NCI-H1436 (cell line): ENCODE measurements at regions not wholly inside any gene's neighbourhood (a gene's known extent, or its start where the extent isn't known, plus 50 kb on each side); places are given as distances from the start of the nearest gene placed in this dataset.

Experiments
- DNase-seq: peaks from one replicate; lab custom pipeline; 2025; lab: John Stamatoyannopoulos, UW

DNA sequence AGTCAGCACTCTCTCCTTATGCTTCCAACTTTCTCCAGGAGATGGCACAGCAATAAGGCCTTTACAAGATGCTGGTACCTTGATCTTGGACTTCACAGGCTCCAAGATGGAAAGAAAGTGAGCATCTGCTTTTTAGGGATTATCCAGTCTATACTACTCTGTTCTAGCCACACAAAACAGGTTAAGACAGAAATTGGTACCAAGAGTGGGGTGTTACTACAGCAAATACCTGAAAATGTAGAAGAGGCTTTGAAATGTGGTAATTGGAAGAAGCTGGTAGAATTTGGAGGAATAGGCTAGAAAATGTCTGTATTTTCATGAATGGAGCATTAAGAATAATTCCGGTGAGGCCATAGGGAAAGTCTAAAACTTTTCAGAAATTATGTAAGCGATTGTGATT lies 484.8 kb upstream of the GRIA1 start:
- DNase-seq: no peak

DNA sequence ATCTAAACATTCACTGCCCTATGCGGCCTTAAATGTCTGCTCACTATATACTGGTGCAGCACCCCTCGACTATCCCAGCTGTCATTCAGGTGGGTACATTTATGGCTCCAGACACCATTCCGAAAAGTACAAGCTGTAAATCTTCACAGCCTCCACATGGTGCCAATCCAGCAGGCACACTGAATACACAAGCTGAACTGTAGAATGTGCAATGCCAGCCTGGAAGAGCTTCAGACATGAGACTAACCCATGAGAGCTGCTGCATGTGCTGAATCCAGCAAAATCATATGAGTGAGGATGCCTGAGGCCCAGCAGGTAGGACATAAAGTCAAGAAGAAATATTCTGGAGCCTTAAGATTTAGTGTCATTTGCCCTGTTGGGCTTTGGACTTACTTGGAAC lies 483.8 kb upstream of the GRIA1 start:
- no peak for DNase-seq

GRCh38 chr5:153014194-153014593 lies 476.3 kb upstream of the GRIA1 start:
- DNase-seq: no peak

DNA sequence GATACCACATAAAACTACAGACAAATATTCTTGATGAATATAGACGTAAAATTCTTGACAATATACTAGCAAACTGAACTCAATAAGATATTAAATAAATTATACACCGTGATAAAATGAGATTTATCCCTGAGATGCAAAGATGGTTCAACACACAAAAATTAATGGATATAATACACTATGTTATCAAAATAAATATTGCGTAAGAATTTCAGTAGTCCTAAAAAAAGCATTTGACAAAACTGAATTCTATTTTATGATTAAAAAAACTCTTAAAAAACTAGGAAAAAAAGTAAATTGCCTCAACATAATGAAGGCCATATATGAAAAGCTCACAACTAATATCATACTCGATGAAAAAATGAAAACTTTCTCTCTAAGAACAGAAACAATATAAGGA lies 472.3 kb upstream of the GRIA1 start:
- no peak for DNase-seq

DNA sequence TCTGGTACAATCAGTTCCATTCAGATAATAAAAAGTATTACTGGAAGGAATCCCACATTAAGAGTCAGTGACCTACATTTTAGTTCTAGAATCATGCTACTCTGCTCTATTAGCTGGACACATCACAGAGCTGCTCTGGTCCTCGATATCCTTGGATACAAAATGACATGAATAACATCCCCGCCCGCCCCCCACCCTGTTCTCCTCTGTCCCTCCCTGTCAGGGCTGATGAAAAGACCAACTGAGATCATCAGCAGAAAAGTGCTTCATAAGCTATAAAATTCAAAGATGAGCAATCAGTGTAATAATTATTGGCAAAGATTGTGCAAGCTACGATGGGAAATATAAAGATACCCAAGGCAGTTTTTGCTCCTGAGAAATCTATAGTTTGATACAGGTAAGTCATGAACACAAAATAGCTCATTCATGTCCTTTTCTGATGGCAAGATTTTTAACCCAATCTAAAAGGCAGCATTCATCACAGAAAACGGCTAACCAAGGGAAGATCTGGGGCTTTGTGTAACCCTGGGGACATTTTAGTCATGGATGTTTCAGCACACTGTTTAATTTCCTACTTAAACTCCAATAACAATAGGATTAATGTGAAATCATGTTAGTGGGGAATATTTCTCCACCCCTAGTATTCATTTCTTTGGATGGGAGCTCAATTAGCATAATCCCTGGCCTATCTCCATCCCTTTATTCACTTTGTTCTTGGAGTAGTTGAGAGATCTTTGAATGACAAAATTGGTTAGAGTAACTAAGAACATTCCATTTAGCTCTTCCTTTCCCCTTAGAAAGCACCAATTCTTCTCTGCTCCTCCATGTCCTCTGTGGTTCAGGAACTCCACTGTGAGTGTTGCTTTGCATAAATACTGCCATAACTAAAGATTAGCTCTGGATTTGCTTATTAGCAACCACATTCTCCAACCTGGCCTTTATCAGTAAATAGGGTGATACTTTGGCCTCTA lies 459.4 kb upstream of the GRIA1 start:
- DNase-seq: no peak

- DNase-seq: no peak
Measured at GRCh38 chr5:153039501-153039900, 451.0 kb upstream of the GRIA1 start.

DNA sequence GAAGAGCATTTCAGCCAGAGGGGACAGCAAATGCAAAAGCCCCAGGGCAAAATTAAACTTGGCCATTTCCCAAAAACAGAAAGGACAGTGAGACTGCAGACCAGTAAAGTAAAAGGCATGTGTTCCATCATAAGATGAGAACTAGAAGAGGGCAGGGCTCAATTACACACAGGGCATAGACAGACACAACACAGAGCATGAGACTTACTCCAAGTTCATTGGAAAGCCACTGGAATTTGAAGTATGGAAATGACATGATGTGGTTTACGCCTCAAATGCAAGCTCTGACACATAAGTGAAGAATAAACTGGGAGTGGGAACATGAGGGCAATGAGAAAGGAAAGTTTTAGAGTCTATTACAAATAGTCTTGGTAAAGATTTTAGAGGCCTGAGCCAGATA lies 446.6 kb upstream of the GRIA1 start:
- DNase-seq: no peak

GRCh38 chr5:153050496-153051179 lies 439.8 kb upstream of the GRIA1 start:
- no peak for DNase-seq

- no peak for DNase-seq
Measured at GRCh38 chr5:153066281-153066680, 424.2 kb upstream of the GRIA1 start.

DNA sequence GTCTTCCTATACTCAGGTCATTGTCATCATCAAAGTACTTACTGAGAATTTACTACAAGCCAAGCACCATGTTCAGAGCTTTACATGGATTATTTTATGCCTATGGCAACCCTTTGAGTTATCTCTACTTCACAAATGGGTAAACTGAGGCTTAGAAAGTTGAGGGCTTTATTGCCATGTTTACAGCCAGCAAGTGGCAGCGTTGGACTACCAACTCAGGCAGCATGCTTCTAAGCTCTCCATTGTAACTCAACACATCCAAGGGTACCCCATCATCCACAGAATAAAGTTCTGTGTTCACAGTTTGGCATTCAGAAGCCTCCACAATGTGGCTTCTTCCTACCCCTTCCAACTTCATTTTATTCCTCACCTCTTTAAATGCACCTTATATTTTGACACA lies 422.6 kb upstream of the GRIA1 start:
- DNase-seq: no peak

- DNase-seq: no peak
Measured at GRCh38 chr5:153079396-153079795, 411.1 kb upstream of the GRIA1 start.

DNA sequence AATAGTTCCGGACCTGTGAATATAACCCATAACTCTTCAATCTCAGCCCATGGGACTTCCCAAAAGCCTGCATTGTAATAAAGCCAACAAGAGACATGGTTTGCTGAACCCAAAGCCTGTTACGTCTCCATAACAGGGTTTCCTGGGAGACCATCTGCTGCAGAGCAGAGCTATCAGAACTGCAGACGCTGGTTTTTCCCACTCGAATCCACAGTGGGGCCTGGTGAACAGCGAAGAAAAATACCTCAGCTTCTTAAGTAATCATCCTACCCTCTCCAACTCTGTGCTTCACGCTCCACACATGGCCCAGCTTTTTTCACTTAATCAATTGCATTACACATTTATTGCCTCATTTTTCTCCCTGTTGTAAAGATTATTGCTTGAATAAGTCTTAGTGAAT lies 409.5 kb upstream of the GRIA1 start:
- DNase-seq: no peak

- no peak for DNase-seq
Measured at GRCh38 chr5:153081385-153081784, 409.1 kb upstream of the GRIA1 start.

- no peak for DNase-seq
Measured at GRCh38 chr5:153084511-153084910, 406.0 kb upstream of the GRIA1 start.

GRCh38 chr5:153086486-153086885 lies 404.0 kb upstream of the GRIA1 start:
- no peak for DNase-seq

DNA sequence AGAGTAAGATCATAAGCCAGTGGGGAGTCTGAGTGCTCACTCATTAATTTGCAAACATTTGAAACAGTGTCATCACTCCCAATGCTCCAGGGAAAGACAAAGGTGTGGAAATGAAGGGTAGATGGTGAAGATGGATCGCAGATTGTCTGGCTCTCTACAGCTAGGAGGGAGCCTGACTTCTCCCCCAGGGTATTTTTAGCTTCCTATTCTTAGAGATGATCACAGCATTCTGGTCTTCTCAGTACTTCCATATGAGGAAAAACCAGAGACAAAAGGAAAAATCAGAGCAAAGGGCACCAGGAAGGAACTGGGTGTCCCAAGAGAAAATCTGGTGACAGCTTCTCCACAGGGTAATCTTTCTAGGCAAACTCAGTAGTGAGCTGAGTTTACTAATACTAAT lies 401.9 kb upstream of the GRIA1 start:
- no peak for DNase-seq

GRCh38 chr5:153094333-153094732 lies 396.1 kb upstream of the GRIA1 start:
- DNase-seq: no peak

- no peak for DNase-seq
Measured at GRCh38 chr5:153096381-153096780, 394.1 kb upstream of the GRIA1 start.

DNA sequence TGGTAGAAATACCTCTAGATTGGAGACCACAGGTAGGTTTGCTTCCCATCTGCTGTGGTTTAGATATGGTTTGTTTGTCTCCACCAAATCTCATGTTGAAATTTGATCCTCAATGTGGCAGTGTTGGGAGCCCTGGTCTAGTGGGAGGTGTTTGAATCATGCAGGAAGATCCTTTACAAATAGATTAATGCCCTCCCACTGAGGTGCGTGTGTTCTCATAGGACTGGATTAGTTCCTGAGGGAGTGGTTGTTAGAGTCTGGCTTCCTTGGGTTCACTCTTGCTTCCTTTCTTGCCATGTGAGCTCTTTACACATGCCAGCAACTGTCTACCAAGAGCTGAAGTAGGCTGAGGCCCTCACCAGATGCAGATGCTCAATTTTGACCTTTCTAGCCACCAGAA lies 391.1 kb upstream of the GRIA1 start:
- no peak for DNase-seq

- DNase-seq: no peak
Measured at GRCh38 chr5:153101235-153102180, 389.0 kb upstream of the GRIA1 start.

DNA sequence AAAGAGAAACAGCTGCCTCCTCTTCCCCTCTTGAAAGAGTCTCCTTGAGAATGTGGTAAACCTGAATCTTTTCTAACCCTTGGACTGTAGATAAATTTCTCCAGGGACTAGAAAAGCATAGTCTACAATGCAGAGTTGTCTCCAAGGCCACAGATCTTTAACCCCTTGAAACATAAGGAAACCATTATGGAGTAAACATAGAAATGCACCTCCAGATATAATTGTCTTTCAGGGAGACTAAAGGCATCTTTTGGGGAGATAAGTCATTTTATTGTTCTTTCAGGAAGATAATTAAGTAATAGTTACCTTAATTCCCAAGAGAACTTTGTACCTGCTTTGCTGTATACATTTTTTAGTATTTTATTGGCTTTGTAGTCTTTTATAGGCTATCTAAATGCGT lies 373.6 kb upstream of the GRIA1 start:
- no peak for DNase-seq

DNA sequence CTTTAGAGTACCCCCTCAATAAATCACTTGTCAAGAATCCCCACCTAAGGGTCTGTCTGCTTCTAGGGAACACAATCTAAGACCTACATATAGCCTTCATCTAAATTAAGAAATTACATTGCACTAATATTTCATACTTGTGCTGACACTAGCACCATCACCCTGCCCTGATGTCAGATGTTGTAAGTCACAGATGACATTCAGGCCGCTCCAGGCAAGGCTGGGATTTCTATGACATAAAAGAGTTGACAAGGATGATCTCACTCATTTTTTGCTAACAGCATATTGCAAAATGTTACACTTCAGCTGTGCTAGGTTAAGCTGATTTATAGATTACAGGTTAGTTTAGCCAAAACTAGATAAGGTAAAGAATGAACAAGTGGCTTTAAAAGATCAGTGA lies 372.5 kb upstream of the GRIA1 start:
- DNase-seq: no peak
